H1 (cell line): ENCODE measurements at regions not wholly inside any gene's neighbourhood (a gene's known extent, or its start where the extent isn't known, plus 50 kb on each side); places are given as distances from the start of the nearest gene placed in this dataset.
A peak's percentile ranks its signal among the peaks of the same experiment; 100 is the strongest.

Experiments used
- CTCF ChIA-PET: fragments of 300-600 bp; sonication (Branson Sonifier 250); formaldehyde crosslinking; loops from one replicate; lab custom pipeline; 2021; ENCODE audit not compliant: partially characterized antibody; lab: Charles Lee
- POLR2A ChIA-PET: fragments of 300-600 bp; sonication (Branson Sonifier 250); formaldehyde crosslinking; loops from one replicate; lab custom pipeline; 2021; ENCODE audit warnings: inconsistent platforms; ENCODE audit not compliant: partially characterized antibody; lab: Charles Lee
- DNase-seq, 2 experiments: peaks; one replicate each; pipeline versions ENCODE4 v3.0.0 to v3.0.0-alpha.2; 2010 to 2022; ENCODE audit warnings: low spot score in 2 of 2, low read depth in 1 of 2, mixed read lengths in 1 of 2
- FAIRE-seq: peaks from 2 replicates; lab custom pipeline; 2011; peaks lifted over from hg19 to GRCh38; lab: Jason Lieb, UNC
- H2AFZ ChIP-seq: 2 replicates; pipeline ENCODE4 v1.8.1; 2012; ENCODE audit warnings: low read length, inconsistent platforms
- H2AK5ac ChIP-seq: 2 replicates; pipeline ENCODE4 v1.6.1; 2013; ENCODE audit warnings: low read depth, low read length
- H2BK120ac ChIP-seq: replicated peaks from 2 replicates; pipeline ENCODE3; 2013; ENCODE audit warnings: low read depth, low read length, inconsistent platforms
- H2BK12ac ChIP-seq: 2 replicates; pipeline ENCODE4 v1.6.1; 2013; ENCODE audit warnings: low read depth, low read length
- H2BK15ac ChIP-seq: 2 replicates; pipeline ENCODE4 v1.6.1; 2013; ENCODE audit warnings: low read length
- H2BK20ac ChIP-seq: 2 replicates; pipeline ENCODE4 v1.6.1; 2013; ENCODE audit warnings: low read length
- H2BK5ac ChIP-seq: 2 replicates; pipeline ENCODE4 v1.6.1; 2013; ENCODE audit warnings: low read depth, low read length
- H3K14ac ChIP-seq: 2 replicates; pipeline ENCODE4 v1.6.1; 2013; ENCODE audit warnings: inconsistent platforms; ENCODE audit not compliant: insufficient read length
- H3K18ac ChIP-seq: 2 replicates; pipeline ENCODE4 v1.6.1; 2013; ENCODE audit warnings: low read length; ENCODE audit errors: extremely low read depth
- H3K23ac ChIP-seq: 2 replicates; pipeline ENCODE4 v1.6.1; 2013; ENCODE audit warnings: inconsistent platforms; ENCODE audit not compliant: insufficient read length
- H3K23me2 ChIP-seq: 2 replicates; pipeline ENCODE4 v1.6.1; 2013; ENCODE audit warnings: low read depth, low read length
- H3K27ac ChIP-seq: 2 replicates; pipeline ENCODE4 v1.6.1; 2011; ENCODE audit warnings: low read depth, low read length, inconsistent platforms
- H3K27me3 ChIP-seq, 4 experiments: replicated peaks in 1 of 4; 1 replicate in 1 of 4; 2 replicates in 3 of 4; pipeline versions ENCODE4 v1.6.1 to v1.8.1; 2011 to 2013; ENCODE audit warnings: low read length in 3 of 4, mild to moderate bottlenecking in 3 of 4, inconsistent platforms in 2 of 4, mixed read lengths in 2 of 4, moderate library complexity in 1 of 4; ENCODE audit not compliant: control insufficient read depth in 3 of 4, insufficient read depth in 3 of 4; ENCODE audit errors: extremely low read depth in 1 of 4
- H3K36me3 ChIP-seq, 4 experiments: 2 replicates each; pipeline versions ENCODE4 v1.6.1 to v1.8.1; 2011 to 2013; ENCODE audit warnings: mild to moderate bottlenecking in 4 of 4, low read length in 3 of 4, moderate library complexity in 2 of 4, control low read depth in 1 of 4, inconsistent platforms in 1 of 4; ENCODE audit not compliant: insufficient read depth in 4 of 4, control insufficient read depth in 2 of 4
- H3K4ac ChIP-seq: replicated peaks from 2 replicates; pipeline ENCODE3; 2013; ENCODE audit warnings: low read length, low read depth, mixed read lengths, inconsistent platforms; ENCODE audit not compliant: insufficient read length
- H3K4me1 ChIP-seq, 4 experiments: replicated peaks in 1 of 4; 1 replicate in 1 of 4; 2 replicates in 3 of 4; pipeline versions ENCODE4 v1.6.1 to v1.8.1; 2011 to 2013; ENCODE audit warnings: low read length in 3 of 4, inconsistent platforms in 2 of 4, mixed read lengths in 1 of 4; ENCODE audit not compliant: insufficient read depth in 4 of 4, control insufficient read depth in 3 of 4
- H3K4me2 ChIP-seq, 2 experiments: 2 replicates each; pipeline versions ENCODE4 v1.6.1 to v1.8.1; 2011 to 2013; ENCODE audit warnings: low read depth in 2 of 2, low read length in 2 of 2, control low read depth in 1 of 2, inconsistent platforms in 1 of 2, mild to moderate bottlenecking in 1 of 2; ENCODE audit not compliant: insufficient read depth in 1 of 2
- H3K4me3 ChIP-seq, 4 experiments: fragments of 200-600, 300-600 bp in 1 of 4; sonication (generic), shearing (Covaris generic), sonication (Bioruptor Twin) in 1 of 4; 2 replicates each; pipeline versions ENCODE4 v1.5.1 to v1.8.1; 2011 to 2016; ENCODE audit warnings: low read length in 4 of 4, low read depth in 3 of 4, control low read depth in 2 of 4, inconsistent platforms in 2 of 4, mild to moderate bottlenecking in 2 of 4, mixed read lengths in 1 of 4, moderate library complexity in 1 of 4; ENCODE audit not compliant: insufficient read depth in 2 of 4; ENCODE audit errors: extremely low read depth in 1 of 4
- H3K56ac ChIP-seq: replicated peaks from 2 replicates; pipeline ENCODE3; 2013; ENCODE audit warnings: low read depth, mild to moderate bottlenecking, mixed read lengths, low read length, inconsistent platforms; ENCODE audit not compliant: insufficient read length
- H3K79me1 ChIP-seq: 2 replicates; pipeline ENCODE4 v1.6.1; 2013; ENCODE audit warnings: low read depth, low read length, control low read depth
- H3K79me2 ChIP-seq, 2 experiments: 2 replicates each; pipeline versions ENCODE4 v1.6.1 to v1.8.1; 2012 to 2013; ENCODE audit warnings: low read length in 2 of 2, mild to moderate bottlenecking in 2 of 2, inconsistent platforms in 1 of 2; ENCODE audit not compliant: insufficient read depth in 2 of 2, control insufficient read depth in 1 of 2
- H3K9ac ChIP-seq, 4 experiments: replicated peaks in 1 of 4; 1 replicate in 1 of 4; 2 replicates in 3 of 4; pipeline versions ENCODE4 v1.6.1 to v1.8.1; 2011 to 2013; ENCODE audit warnings: low read depth in 3 of 4, low read length in 3 of 4, control low read depth in 2 of 4, mild to moderate bottlenecking in 2 of 4, moderate library complexity in 2 of 4, inconsistent platforms in 1 of 4; ENCODE audit errors: extremely low read depth in 1 of 4
- H3K9me3 ChIP-seq, 2 experiments: 2 replicates each; pipeline versions ENCODE4 v1.6.1 to v1.8.1; 2012 to 2013; ENCODE audit warnings: mild to moderate bottlenecking in 2 of 2, moderate library complexity in 2 of 2, control low read depth in 1 of 2, inconsistent platforms in 1 of 2, low read depth in 1 of 2, low read length in 1 of 2, mixed read lengths in 1 of 2; ENCODE audit not compliant: insufficient read depth in 2 of 2
- H4K20me1 ChIP-seq, 2 experiments: replicated peaks in 1 of 2; 2 replicates each; pipeline versions ENCODE3 to v1.8.1; 2011 to 2013; ENCODE audit warnings: inconsistent platforms in 2 of 2, low read length in 2 of 2, mild to moderate bottlenecking in 1 of 2; ENCODE audit not compliant: insufficient read depth in 2 of 2, control insufficient read depth in 1 of 2
- H4K5ac ChIP-seq: 2 replicates; pipeline ENCODE4 v1.6.1; 2013; ENCODE audit warnings: low read length, low read depth, mixed read lengths, inconsistent platforms; ENCODE audit not compliant: insufficient read length
- H4K8ac ChIP-seq: 2 replicates; pipeline ENCODE4 v1.8.0; 2013; ENCODE audit warnings: mild to moderate bottlenecking, moderate library complexity, low read length, inconsistent platforms; ENCODE audit not compliant: insufficient read depth; ENCODE audit errors: extremely low read depth
- H4K91ac ChIP-seq: replicated peaks from 2 replicates; pipeline ENCODE3; 2013; ENCODE audit warnings: low read length, mixed read lengths, inconsistent platforms; ENCODE audit not compliant: insufficient read length
- BACH1 ChIP-seq: IDR thresholded peaks from 2 replicates; pipeline ENCODE4 v1.6.1; 2012; ENCODE audit warnings: low read length, improper control_type of control experiment
- BCL11A ChIP-seq, 2 experiments: IDR thresholded peaks; one replicate each; pipeline ENCODE4 v1.6.1; 2011; ENCODE audit warnings: low read depth in 2 of 2, low read length in 2 of 2, mild to moderate bottlenecking in 2 of 2
- CBX8 ChIP-seq: fragments of 300-800, 300-1000 bp; sonication (generic); IDR thresholded peaks from 2 replicates; pipeline ENCODE4 v1.7.1; 2016; ENCODE audit warnings: low read depth, low read length, borderline replicate concordance
- CHD1 ChIP-seq: IDR thresholded peaks from 2 replicates; pipeline ENCODE4 v1.6.1; 2012; ENCODE audit warnings: low read depth, low read length, improper control_type of control experiment
- EGR1 ChIP-seq: IDR thresholded peaks from 2 replicates; pipeline ENCODE4 v1.6.1; 2011; ENCODE audit warnings: low read depth, low read length, borderline replicate concordance
- FOSL1 ChIP-seq: IDR thresholded peaks from 2 replicates; pipeline ENCODE4 v1.6.1; 2011; ENCODE audit warnings: mild to moderate bottlenecking, low read depth, low read length, moderate library complexity; ENCODE audit not compliant: insufficient read depth
- GABPA ChIP-seq: IDR thresholded peaks from 2 replicates; pipeline ENCODE4 v1.6.1; 2011; ENCODE audit warnings: mild to moderate bottlenecking, low read length, moderate library complexity, borderline replicate concordance; ENCODE audit not compliant: insufficient read depth
- RFX5 ChIP-seq: IDR thresholded peaks from 2 replicates; pipeline ENCODE4 v1.6.1; 2011; ENCODE audit warnings: low read depth, low read length, improper control_type of control experiment, borderline replicate concordance
- RXRA ChIP-seq: IDR thresholded peaks from 2 replicates; pipeline ENCODE4 v1.6.1; 2011; ENCODE audit warnings: low read depth, mild to moderate bottlenecking, low read length, moderate library complexity; ENCODE audit not compliant: insufficient read depth
- SIN3A ChIP-seq, 2 experiments: IDR thresholded peaks in 1 of 2; conservative IDR thresholded peaks in 1 of 2; 2 replicates each; pipeline ENCODE4 v1.6.1; 2011 to 2012; ENCODE audit warnings: low read length in 2 of 2, improper control_type of control experiment in 1 of 2, low read depth in 1 of 2, mild to moderate bottlenecking in 1 of 2
- SRF ChIP-seq: IDR thresholded peaks from 2 replicates; pipeline ENCODE4 v1.6.1; 2011; ENCODE audit warnings: mild to moderate bottlenecking, low read depth, low read length, moderate library complexity
- ZNF274 ChIP-seq: IDR thresholded peaks from 2 replicates; pipeline ENCODE4 v1.7.0; 2012; ENCODE audit warnings: low read length, borderline replicate concordance; ENCODE audit errors: extremely low read depth
- WGBS, 2 experiments: shearing (Covaris generic) in 1 of 2; methylation state at CpG; one replicate each; pipeline versions ENCODE4 v1.1.6 to v1.1.7; 2013 to 2015; ENCODE audit warnings: low lambda C conversion rate in 2 of 2, mixed read lengths in 2 of 2, inconsistent platforms in 1 of 2, low coverage in 1 of 2, missing lambda C conversion rate in 1 of 2; ENCODE audit not compliant: insufficient replicate concordance in 2 of 2, insufficient coverage in 1 of 2, insufficient read length in 1 of 2; ENCODE audit errors: extremely low coverage in 1 of 2, missing lambda C conversion rate in 1 of 2; 5-methylcytosine and 5-hydroxymethylcytosine counted together
- TF ChIP-seq, protein P1 (sequence below): IDR thresholded peaks from 2 replicates; pipeline ENCODE4 v1.6.1; 2012; ENCODE audit warnings: inconsistent platforms
- TF ChIP-seq, protein P2 (sequence below): IDR thresholded peaks from 2 replicates; pipeline ENCODE4 v1.6.1; 2012; ENCODE audit warnings: inconsistent platforms

DNA sequence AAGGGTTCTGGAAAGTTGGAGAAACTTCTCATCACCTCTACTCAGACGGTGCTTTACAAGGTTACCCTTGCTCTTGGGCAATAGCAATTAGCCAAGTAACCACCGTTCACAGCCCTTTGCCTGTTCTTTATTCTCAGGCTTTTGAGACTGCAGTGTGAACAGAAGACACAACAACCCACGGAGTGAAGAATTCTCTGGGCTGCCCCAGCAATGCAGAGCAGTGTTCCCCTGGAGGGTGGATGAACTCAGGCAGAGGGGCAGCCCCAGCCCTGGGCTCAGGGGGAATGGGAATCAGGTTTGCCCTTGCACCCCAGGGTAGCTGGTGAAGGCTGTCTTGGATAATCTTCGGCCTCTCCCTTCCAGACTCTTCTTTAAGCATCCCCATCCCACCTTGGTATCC, 69.1 kb downstream of the MCFD2 start:
- Histone ChIP-seq H3K14ac (no peak overlapping the region), H3K23ac (no peak overlapping the region), H3K9me3 (no peaks in the 10 kb centered on the region), H2BK12ac (0 out of 2 replicates have a peak overlapping the region, but pooled peaks have one; percentile 27), H4K5ac (no peak overlapping the region), H4K91ac (no peak overlapping the region), H3K4me1 (peaks cover 0 to 2% (median 0%) of the 10 kb centered on the region in 4 experiments; a peak in 1 of 7 replicates), H2BK5ac (no peak overlapping the region), H2BK15ac (no peak overlapping the region), H3K56ac (no peak overlapping the region), H3K18ac (no peak overlapping the region), H2AFZ (no peak overlapping the region), H3K27ac (no peak overlapping the region), H3K79me2 (no peaks in the 10 kb centered on the region), H4K8ac (no peak overlapping the region), H3K4ac (no peak overlapping the region), H3K79me1 (no peaks in the 10 kb centered on the region), H3K9ac (no peak overlapping the region), H4K20me1 (no peaks in the 10 kb centered on the region), H2AK5ac (no peak overlapping the region), H3K23me2 (no peaks in the 10 kb centered on the region), H2BK20ac (no peak overlapping the region), H3K4me2 (no peak overlapping the region), H3K36me3 (no peaks in the 10 kb centered on the region), H2BK120ac (no peak overlapping the region), H3K4me3 (no peak overlapping the region), H3K27me3 (no peaks in the 10 kb centered on the region)
- FAIRE-seq (no peak), DNase-seq (no peak)
- POLR2A ChIA-PET: no interaction called here
- 85% methylated on average over 4 of the region's 4 CpGs; no CpG with 5 or more reads in 1 of the 2 experiments for WGBS, 2 experiments
- CTCF ChIA-PET: interaction anchor here (1.6 kb wide), 1 partner anchor 10 kb away, joined by 6 read pairs; no protein-coding TSS in a partner anchor
- no peak for TF ChIP-seq BACH1
- no peak for TF ChIP-seq GABPA
- TF ChIP-seq SIN3A (conservative IDR thresholded peaks at IDR 0.05 in 1 of 2, IDR thresholded peaks at IDR 0.05 in 1 of 2; ENCODE audit: low read depth in 1 of 2, low read length in 2 of 2): no peak
- TF ChIP-seq RFX5: no peak
- no peak for TF ChIP-seq EGR1
- no peak for TF ChIP-seq RXRA
- TF ChIP-seq, protein P1, sequence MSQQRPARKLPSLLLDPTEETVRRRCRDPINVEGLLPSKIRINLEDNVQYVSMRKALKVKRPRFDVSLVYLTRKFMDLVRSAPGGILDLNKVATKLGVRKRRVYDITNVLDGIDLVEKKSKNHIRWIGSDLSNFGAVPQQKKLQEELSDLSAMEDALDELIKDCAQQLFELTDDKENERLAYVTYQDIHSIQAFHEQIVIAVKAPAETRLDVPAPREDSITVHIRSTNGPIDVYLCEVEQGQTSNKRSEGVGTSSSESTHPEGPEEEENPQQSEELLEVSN: no peak
- no peak for TF ChIP-seq FOSL1
- TF ChIP-seq CBX8: no peak
- no peak for TF ChIP-seq SRF
- no peak for TF ChIP-seq BCL11A (IDR thresholded peaks at IDR 0.05; ENCODE audit: low read depth in 2 of 2, low read length in 2 of 2)
- TF ChIP-seq ZNF274: no peak
- no peak for TF ChIP-seq CHD1
- TF ChIP-seq, protein P2, sequence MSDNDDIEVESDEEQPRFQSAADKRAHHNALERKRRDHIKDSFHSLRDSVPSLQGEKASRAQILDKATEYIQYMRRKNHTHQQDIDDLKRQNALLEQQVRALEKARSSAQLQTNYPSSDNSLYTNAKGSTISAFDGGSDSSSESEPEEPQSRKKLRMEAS: no peak
